PC-3 (cell line): ENCODE measurements at regions not wholly inside any gene's neighbourhood (a gene's known extent, or its start where the extent isn't known, plus 50 kb on each side); places are given as distances from the start of the nearest gene placed in this dataset.

ENCODE experiments used
- ATAC-seq: fragments of 200-7000 bp; cut with Tn5 transposase; 2 replicates; pipeline ENCODE4 v1.9.1; 2020; ENCODE audit warnings: mild to moderate bottlenecking, moderate library complexity
- BruUV-seq: library from RNA; stranded (reverse); fragments of 400-500 nt; replicated peaks from 2 replicates; lab custom pipeline; 2021; lab: Mats Ljungman, UMichigan
- CTCF ChIA-PET: fragments of 300-600 bp; sonication (Branson Sonifier 250); formaldehyde crosslinking; loops from one replicate; lab custom pipeline; 2022; ENCODE audit warnings: antibody characterized with exemption; lab: Charles Lee
- POLR2A ChIA-PET: fragments of 300-600 bp; sonication (Branson Sonifier 250); formaldehyde crosslinking; loops from one replicate; lab custom pipeline; 2022; ENCODE audit warnings: antibody characterized with exemption; ENCODE audit not compliant: unreplicated experiment; lab: Charles Lee
- DNase-seq: peaks from one replicate; pipeline ENCODE4 v3.0.0-alpha.2; 2015
- H2AFZ ChIP-seq: fragments of 300-600 bp; sonication (generic); 2 replicates; pipeline ENCODE4 v1.6.0; 2016; ENCODE audit warnings: antibody characterized with exemption, low read length
- H3F3A ChIP-seq: fragments of 300-600 bp; sonication (generic); one replicate; pipeline ENCODE4 v1.6.0; 2017; ENCODE audit warnings: antibody characterized with exemption, low read length, control low read depth, mild to moderate bottlenecking; ENCODE audit not compliant: unreplicated experiment
- H3K27ac ChIP-seq: fragments of 300-600 bp; sonication (generic); 2 replicates; pipeline ENCODE4 v1.5.1; 2016; ENCODE audit warnings: mild to moderate bottlenecking, low read length
- H3K27me3 ChIP-seq: fragments of 300-600 bp; sonication (generic); 2 replicates; pipeline ENCODE4 v1.6.1; 2016; ENCODE audit warnings: low read length, mixed read lengths
- H3K36me3 ChIP-seq: fragments of 300-600 bp; sonication (generic); 2 replicates; pipeline ENCODE4 v1.6.1; 2016; ENCODE audit warnings: low read depth, mixed run types, low read length, mixed read lengths
- H3K4me1 ChIP-seq: fragments of 300-600 bp; sonication (generic); 2 replicates; pipeline ENCODE4 v1.5.1; 2016; ENCODE audit warnings: low read length; ENCODE audit not compliant: insufficient read depth
- H3K4me2 ChIP-seq: fragments of 300-600 bp; sonication (generic); 2 replicates; pipeline ENCODE4 v1.6.0; 2016; ENCODE audit warnings: low read length
- H3K4me3 ChIP-seq: fragments of 300-600 bp; sonication (generic); 2 replicates; pipeline ENCODE4 v1.5.1; 2016; ENCODE audit warnings: mild to moderate bottlenecking, low read length, mixed read lengths
- H3K79me2 ChIP-seq: fragments of 300-600 bp; sonication (generic); 2 replicates; pipeline ENCODE4 v1.6.1; 2017; ENCODE audit warnings: low read length, mixed read lengths
- H3K9ac ChIP-seq: fragments of 300-600 bp; sonication (generic); 2 replicates; pipeline ENCODE4 v1.6.0; 2016; ENCODE audit warnings: mild to moderate bottlenecking, low read length
- H3K9me2 ChIP-seq: fragments of 300-600 bp; sonication (generic); replicated peaks from 2 replicates; pipeline ENCODE4 v1.6.1; 2016; ENCODE audit warnings: mixed run types, low read length, mixed read lengths
- H3K9me3 ChIP-seq: fragments of 300-600 bp; sonication (generic); 2 replicates; pipeline ENCODE4 v1.6.1; 2016; ENCODE audit warnings: low read length, mixed read lengths
- H4K20me1 ChIP-seq: fragments of 300-600 bp; sonication (generic); 2 replicates; pipeline ENCODE4 v1.6.1; 2016; ENCODE audit warnings: low read length, mixed read lengths
- EZH2 ChIP-seq: fragments of 300-600 bp; sonication (generic); IDR thresholded peaks from one replicate; pipeline ENCODE4 v1.6.1; 2017; ENCODE audit warnings: antibody characterized with exemption, mild to moderate bottlenecking, low read length; ENCODE audit not compliant: unreplicated experiment
- EZH2phosphoT487 ChIP-seq: fragments of 300-600 bp; sonication (generic); IDR thresholded peaks from 2 replicates; pipeline ENCODE4 v1.6.1; 2018; ENCODE audit warnings: mild to moderate bottlenecking, antibody characterized with exemption, low read length, borderline replicate concordance
- intact Hi-C: fragments of 100-400 bp; cut with micrococcal nuclease; formaldehyde crosslinking; loops from 2 replicates; pipeline ENCODE4 v1.9.0; 2023
- TF ChIP-seq, protein P1 (sequence below): fragments of 300-600 bp; sonication (generic); conservative IDR thresholded peaks from 2 replicates; pipeline ENCODE4 v1.5.1; 2017; ENCODE audit warnings: antibody characterized with exemption, low read depth, mild to moderate bottlenecking, low read length

DNA sequence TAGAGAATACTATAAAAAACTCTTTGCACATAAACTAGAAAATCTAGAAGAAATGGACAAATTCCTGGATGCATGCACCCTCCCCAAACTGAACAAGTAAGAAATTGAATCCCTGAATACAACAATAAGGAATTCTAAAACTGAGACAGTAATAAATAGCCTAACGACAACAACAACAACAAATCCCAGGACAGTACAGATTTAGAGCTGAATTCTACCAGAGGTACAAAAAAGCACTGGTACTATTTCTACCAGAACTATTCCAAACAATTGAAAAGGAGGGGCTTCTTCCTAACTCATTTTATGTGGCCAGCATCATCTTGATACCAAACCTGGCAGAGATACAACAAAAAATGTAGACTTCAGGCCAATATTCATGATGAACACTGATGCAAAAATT is 394.4 kb upstream of the RORB start:
- H3K4me3 ChIP-seq: no peak overlapping the region
- POLR2A ChIA-PET: no interaction called here
- H3K9me3 ChIP-seq: no peaks in the 10 kb centered on the region
- no peaks in the 10 kb centered on the region for H3K79me2 ChIP-seq
- H3K27ac ChIP-seq: no peak overlapping the region
- H3F3A ChIP-seq: no peaks in the 10 kb centered on the region
- intact Hi-C loops: no loop called here
- DNase-seq: no peak
- no peak overlapping the region for H2AFZ ChIP-seq
- CTCF ChIA-PET: no interaction called here
- no peaks in the 10 kb centered on the region for H3K36me3 ChIP-seq
- no peaks in the 10 kb centered on the region for H3K27me3 ChIP-seq
- no peaks in the 10 kb centered on the region for H3K4me1 ChIP-seq
- no peak overlapping the region for H3K4me2 ChIP-seq
- no peak for ATAC-seq
- no peaks in the 10 kb centered on the region for H3K9me2 ChIP-seq
- no peak overlapping the region for H3K9ac ChIP-seq
- TF ChIP-seq EZH2 (no peak), EZH2phosphoT487 (no peak)
- TF ChIP-seq, protein P1, sequence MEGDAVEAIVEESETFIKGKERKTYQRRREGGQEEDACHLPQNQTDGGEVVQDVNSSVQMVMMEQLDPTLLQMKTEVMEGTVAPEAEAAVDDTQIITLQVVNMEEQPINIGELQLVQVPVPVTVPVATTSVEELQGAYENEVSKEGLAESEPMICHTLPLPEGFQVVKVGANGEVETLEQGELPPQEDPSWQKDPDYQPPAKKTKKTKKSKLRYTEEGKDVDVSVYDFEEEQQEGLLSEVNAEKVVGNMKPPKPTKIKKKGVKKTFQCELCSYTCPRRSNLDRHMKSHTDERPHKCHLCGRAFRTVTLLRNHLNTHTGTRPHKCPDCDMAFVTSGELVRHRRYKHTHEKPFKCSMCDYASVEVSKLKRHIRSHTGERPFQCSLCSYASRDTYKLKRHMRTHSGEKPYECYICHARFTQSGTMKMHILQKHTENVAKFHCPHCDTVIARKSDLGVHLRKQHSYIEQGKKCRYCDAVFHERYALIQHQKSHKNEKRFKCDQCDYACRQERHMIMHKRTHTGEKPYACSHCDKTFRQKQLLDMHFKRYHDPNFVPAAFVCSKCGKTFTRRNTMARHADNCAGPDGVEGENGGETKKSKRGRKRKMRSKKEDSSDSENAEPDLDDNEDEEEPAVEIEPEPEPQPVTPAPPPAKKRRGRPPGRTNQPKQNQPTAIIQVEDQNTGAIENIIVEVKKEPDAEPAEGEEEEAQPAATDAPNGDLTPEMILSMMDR: no peak
- no TSS peak for BruUV-seq
- H4K20me1 ChIP-seq: no peaks in the 10 kb centered on the region

DNA sequence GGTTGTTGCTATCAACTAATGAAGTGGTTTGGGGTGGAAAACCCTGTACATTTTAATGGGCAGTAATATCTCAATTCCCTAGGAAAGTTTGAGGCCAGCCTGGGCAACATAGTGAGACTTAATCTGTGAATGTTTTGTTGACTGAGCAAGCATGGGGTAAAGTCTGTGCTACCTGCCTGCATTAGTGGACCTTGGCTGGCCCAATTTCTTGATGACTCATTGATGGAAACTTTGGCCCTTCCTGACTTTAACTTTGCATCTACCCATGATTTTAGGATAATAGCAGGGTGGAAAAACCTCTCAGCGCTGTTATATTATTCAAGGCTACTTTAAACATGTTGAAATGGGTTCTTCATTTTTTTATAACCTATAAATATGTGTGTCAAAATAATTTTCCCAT is 389.4 kb upstream of the RORB start:
- Histone ChIP-seq H3F3A (no peaks in the 10 kb centered on the region), H3K79me2 (no peaks in the 10 kb centered on the region), H3K27ac (no peak overlapping the region), H3K36me3 (no peaks in the 10 kb centered on the region), H3K4me3 (no peak overlapping the region), H3K9me2 (no peaks in the 10 kb centered on the region), H3K27me3 (no peaks in the 10 kb centered on the region), H3K9me3 (no peaks in the 10 kb centered on the region), H3K4me1 (no peaks in the 10 kb centered on the region), H4K20me1 (no peaks in the 10 kb centered on the region), H3K4me2 (no peak overlapping the region), H2AFZ (no peak overlapping the region), H3K9ac (no peak overlapping the region)
- ATAC-seq (no peak), DNase-seq (no peak)
- ChIA-PET CTCF (no interaction called here), POLR2A (no interaction called here)
- intact Hi-C loops: no loop called here
- TF ChIP-seq, protein P1: no peak
- TF ChIP-seq EZH2 (no peak), EZH2phosphoT487 (no peak)
- BruUV-seq: no TSS peak

DNA sequence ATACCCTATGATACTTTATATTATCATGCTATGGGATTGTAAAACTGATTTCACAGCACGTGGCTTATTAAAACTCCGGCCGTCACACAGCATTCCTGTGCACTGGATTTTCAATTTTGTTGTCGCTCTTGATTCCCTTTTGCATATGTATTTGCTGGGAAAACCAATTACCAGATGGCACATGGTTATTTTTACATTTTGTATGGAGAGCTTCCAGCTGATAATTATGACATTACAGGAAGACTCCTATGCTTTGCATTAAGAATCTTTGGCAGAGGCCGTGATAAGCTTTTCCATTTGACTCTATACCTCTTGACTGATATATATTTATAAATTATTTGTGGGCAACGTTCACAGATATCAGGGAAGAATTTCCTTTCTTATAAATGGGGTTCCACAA is 381.2 kb upstream of the RORB start:
- Histone ChIP-seq H4K20me1 (no peaks in the 10 kb centered on the region), H3F3A (no peaks in the 10 kb centered on the region), H2AFZ (no peak overlapping the region), H3K9ac (no peak overlapping the region), H3K4me1 (no peaks in the 10 kb centered on the region), H3K36me3 (no peaks in the 10 kb centered on the region), H3K9me3 (no peaks in the 10 kb centered on the region), H3K4me2 (no peak overlapping the region), H3K4me3 (no peak overlapping the region), H3K9me2 (no peaks in the 10 kb centered on the region), H3K27ac (no peak overlapping the region), H3K27me3 (no peaks in the 10 kb centered on the region), H3K79me2 (no peaks in the 10 kb centered on the region)
- no peak for ATAC-seq
- ChIA-PET POLR2A (no interaction called here), CTCF (no interaction called here)
- intact Hi-C loops: no loop called here
- BruUV-seq: no TSS peak
- TF ChIP-seq EZH2phosphoT487 (no peak), EZH2 (no peak)
- TF ChIP-seq, protein P1: no peak
- no peak for DNase-seq
